ENCODE measurements at regions not wholly inside any gene's neighbourhood (a gene's known extent, or its start where the extent isn't known, plus 50 kb on each side); places are given as distances from the start of the nearest gene placed in this dataset.
"Not testable (repeated sequence)": the region's sequence is repeated elsewhere in the genome, so short reads cannot be mapped to it uniquely, and the experiment has no call there.

DNA sequence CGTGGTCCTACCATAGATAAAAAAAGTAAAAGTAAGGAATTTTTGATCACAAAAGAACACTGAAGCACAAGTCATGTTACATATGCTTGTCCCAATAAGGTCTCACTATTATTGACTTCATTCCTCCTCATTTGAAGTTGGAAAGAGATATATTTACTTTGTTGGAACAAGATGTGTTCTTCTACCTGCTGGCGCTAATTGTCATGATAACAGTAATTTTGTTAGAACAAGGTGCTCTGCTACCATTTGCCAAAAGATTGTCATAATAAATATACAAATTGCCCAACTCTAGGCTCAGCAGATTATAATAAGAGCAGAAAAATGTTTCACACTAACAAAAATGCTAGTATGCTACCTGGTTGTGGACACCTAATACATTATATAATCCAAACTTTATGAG lies 77.0 kb downstream of the CCDC74A start:
- H3K4me3 ChIP-seq (ENCODE audit: low read depth, low read length); H3K9me3 ChIP-seq (ENCODE audit: control insufficient read depth, insufficient read depth, low read length); CTCF ChIA-PET; H3K27ac ChIP-seq (ENCODE audit: low read depth, low read length); H3K27me3 ChIP-seq (ENCODE audit: control insufficient read depth, insufficient read depth, low read length); DNase-seq (ENCODE audit: low read depth, low spot score); POLR2A ChIA-PET: not testable (repeated sequence)

DNA sequence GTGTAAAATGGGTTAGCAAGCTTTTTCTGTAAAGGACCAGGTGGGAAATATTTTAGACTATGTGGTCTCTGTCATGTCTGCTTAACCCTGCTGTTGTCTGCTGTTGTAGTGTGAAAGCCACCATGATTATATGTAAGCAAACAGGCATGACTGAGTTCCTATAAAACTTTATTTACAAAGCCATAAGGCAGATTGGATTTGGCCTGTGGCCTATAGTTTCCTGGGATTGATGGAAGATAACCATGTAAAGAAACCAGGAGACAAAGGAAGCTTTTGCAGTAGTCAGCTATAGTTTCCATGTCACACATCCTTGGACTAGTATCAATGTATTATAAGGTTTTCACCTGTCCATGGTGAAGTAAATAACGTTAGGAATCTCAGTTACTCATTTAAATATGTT lies 78.7 kb downstream of the CCDC74A start:
- H3K9me3 ChIP-seq (ENCODE audit: control insufficient read depth, insufficient read depth, low read length); POLR2A ChIA-PET; CTCF ChIA-PET; H3K27ac ChIP-seq (ENCODE audit: low read depth, low read length); H3K27me3 ChIP-seq (ENCODE audit: control insufficient read depth, insufficient read depth, low read length); DNase-seq (ENCODE audit: low read depth, low spot score); H3K4me3 ChIP-seq (ENCODE audit: low read depth, low read length): not testable (repeated sequence)

DNA sequence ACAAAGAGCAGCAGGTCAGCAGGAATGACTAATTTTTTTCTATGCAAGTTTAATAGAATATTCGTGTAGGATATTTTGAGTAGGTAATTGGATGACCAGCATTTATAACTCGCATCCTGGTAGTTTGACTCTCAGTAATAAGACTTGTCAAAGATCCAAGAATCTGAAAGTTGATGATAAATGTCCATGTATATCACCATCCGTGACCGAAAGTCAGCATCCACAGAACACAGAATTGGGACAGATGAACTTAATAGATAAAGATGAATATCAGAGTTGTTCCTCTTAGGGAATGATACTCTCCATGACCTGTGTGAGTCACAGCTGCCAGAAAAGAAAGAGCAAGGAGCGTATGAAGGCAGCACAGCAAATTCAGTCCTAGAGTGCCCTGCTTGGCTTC lies 79.4 kb downstream of the CCDC74A start:
- CTCF ChIA-PET; H3K27me3 ChIP-seq (ENCODE audit: control insufficient read depth, insufficient read depth, low read length); H3K9me3 ChIP-seq (ENCODE audit: control insufficient read depth, insufficient read depth, low read length); POLR2A ChIA-PET; H3K27ac ChIP-seq (ENCODE audit: low read depth, low read length); H3K4me3 ChIP-seq (ENCODE audit: low read depth, low read length); DNase-seq (ENCODE audit: low read depth, low spot score): not testable (repeated sequence)

DNA sequence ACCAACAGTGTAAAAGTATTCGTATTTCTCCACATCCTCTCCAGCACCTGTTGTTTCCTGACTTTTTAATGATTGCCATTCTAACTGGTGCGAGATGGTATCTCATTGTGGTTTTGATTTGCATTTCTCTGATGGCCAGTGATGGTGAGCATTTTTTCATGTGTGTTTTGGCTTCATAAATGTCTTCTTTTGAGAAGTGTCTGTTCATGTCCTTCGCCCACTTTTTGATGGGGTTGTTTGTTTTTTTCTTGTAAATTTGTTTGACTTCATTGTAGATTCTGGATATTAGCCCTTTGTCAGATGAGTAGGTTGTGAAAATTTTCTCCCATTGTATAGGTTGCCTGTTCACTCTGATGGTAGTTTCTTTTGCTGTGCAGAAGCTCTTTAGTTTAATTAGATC lies 86.9 kb downstream of the CCDC74A start:
- CTCF ChIA-PET; POLR2A ChIA-PET; DNase-seq (ENCODE audit: low read depth, low spot score); H3K27me3 ChIP-seq (ENCODE audit: control insufficient read depth, insufficient read depth, low read length); H3K9me3 ChIP-seq (ENCODE audit: control insufficient read depth, insufficient read depth, low read length); H3K27ac ChIP-seq (ENCODE audit: low read depth, low read length); H3K4me3 ChIP-seq (ENCODE audit: low read depth, low read length): not testable (repeated sequence)

DNA sequence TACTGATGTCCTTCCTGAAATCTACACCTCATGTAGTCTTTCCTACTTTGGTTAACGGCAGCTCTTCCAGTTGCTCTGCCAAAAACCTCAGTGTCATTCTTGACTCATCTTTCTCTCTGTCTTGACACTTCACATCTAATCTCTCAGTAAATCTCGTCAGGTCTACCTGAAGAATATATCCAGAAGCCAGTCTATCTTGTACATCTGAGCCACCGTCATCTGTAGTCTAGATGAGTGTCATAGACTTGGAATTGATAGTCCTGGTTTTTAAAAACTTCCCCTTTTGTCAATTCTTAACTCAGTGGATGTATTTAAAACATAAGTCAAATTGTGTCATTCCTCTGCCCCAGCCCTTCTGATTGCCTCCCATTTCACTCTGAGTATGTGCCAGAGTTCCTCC lies 90.6 kb downstream of the CCDC74A start:
- DNase-seq (ENCODE audit: low read depth, low spot score); CTCF ChIA-PET; POLR2A ChIA-PET; H3K27ac ChIP-seq (ENCODE audit: low read depth, low read length); H3K27me3 ChIP-seq (ENCODE audit: control insufficient read depth, insufficient read depth, low read length); H3K9me3 ChIP-seq (ENCODE audit: control insufficient read depth, insufficient read depth, low read length); H3K4me3 ChIP-seq (ENCODE audit: low read depth, low read length): not testable (repeated sequence)

DNA sequence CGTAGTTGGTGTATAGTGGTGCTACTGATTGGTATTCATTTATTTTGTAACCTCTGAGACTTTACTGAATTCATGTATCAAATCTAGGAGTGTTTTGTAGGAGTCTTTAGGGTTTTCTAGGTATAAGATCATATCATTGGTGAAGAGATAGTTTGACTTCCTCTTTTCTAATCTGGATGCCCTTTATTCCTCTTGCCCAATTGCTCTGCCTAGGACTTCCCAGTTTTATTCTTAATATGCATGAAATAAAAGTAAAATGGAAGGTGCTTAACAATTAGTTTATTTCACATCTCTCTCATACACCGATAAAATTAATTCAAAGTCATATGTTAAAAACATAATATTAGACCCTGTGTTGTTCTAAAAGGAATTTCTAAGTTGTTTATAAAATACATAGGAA lies 95.2 kb downstream of the CCDC74A start:
- H3K4me3 ChIP-seq (ENCODE audit: low read depth, low read length); H3K27me3 ChIP-seq (ENCODE audit: control insufficient read depth, insufficient read depth, low read length); CTCF ChIA-PET; H3K9me3 ChIP-seq (ENCODE audit: control insufficient read depth, insufficient read depth, low read length); H3K27ac ChIP-seq (ENCODE audit: low read depth, low read length); DNase-seq (ENCODE audit: low read depth, low spot score); POLR2A ChIA-PET: not testable (repeated sequence)

DNA sequence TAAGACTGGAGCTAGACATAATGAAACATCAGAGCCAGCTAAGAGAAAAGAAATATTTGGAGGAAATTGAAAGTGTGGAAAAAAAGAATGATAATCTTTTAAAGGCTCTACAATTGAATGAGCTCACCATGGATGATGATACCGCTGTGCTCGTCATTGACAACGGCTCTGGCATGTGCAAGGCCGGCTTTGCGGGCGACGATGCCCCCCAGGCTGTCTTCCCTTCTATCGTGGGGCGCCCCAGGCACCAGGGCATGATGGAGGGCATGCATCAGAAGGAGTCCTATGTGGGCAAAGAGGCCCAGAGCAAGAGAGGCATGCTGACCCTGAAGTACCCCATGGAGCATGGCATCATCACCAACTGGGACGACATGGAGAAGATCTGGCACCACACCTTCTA lies 98.3 kb downstream of the CCDC74A start:
- DNase-seq (ENCODE audit: low read depth, low spot score); H3K27ac ChIP-seq (ENCODE audit: low read depth, low read length); H3K4me3 ChIP-seq (ENCODE audit: low read depth, low read length); H3K9me3 ChIP-seq (ENCODE audit: control insufficient read depth, insufficient read depth, low read length); POLR2A ChIA-PET; H3K27me3 ChIP-seq (ENCODE audit: control insufficient read depth, insufficient read depth, low read length); CTCF ChIA-PET: not testable (repeated sequence)

DNA sequence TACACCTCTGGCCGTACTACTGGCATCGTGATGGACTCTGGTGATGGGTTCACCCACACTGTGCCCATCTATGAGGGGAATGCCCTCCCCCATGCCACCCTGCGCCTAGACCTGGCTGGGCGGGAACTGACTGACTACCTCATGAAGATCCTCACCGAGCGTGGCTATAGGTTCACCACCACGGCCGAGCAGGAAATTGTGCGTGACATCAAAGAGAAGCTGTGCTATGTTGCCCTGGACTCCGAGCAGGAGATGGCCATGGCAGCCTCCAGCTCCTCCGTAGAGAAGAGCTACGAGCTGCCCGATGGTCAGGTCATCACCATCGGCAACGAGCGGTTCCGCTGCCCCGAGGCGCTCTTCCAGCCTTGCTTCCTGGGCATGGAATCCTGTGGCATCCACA lies 98.9 kb downstream of the CCDC74A start:
- H3K27ac ChIP-seq (ENCODE audit: low read depth, low read length); H3K9me3 ChIP-seq (ENCODE audit: control insufficient read depth, insufficient read depth, low read length); H3K4me3 ChIP-seq (ENCODE audit: low read depth, low read length); H3K27me3 ChIP-seq (ENCODE audit: control insufficient read depth, insufficient read depth, low read length); DNase-seq (ENCODE audit: low read depth, low spot score); POLR2A ChIA-PET; CTCF ChIA-PET: not testable (repeated sequence)

DNA sequence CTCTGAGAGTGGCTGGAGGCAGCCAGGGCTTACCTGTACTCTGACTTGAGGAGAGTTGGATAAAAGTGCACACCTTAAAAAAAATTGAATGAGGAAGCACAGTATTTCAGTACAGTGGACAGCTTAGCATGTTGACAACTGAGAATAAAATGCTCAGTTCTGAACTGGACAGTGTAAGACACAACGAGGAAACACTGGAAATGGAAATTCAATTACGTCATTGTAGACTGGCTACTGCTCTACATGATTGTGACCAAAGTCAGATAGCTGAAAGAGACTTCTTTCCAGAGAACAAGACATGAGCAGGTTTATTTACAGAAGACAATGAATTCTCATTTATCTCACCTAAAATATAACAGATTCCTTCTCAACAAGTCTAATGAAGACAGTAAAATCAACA lies 100.1 kb downstream of the CCDC74A start:
- CTCF ChIA-PET; H3K4me3 ChIP-seq (ENCODE audit: low read depth, low read length); H3K9me3 ChIP-seq (ENCODE audit: control insufficient read depth, insufficient read depth, low read length); DNase-seq (ENCODE audit: low read depth, low spot score); POLR2A ChIA-PET; H3K27ac ChIP-seq (ENCODE audit: low read depth, low read length); H3K27me3 ChIP-seq (ENCODE audit: control insufficient read depth, insufficient read depth, low read length): not testable (repeated sequence)

DNA sequence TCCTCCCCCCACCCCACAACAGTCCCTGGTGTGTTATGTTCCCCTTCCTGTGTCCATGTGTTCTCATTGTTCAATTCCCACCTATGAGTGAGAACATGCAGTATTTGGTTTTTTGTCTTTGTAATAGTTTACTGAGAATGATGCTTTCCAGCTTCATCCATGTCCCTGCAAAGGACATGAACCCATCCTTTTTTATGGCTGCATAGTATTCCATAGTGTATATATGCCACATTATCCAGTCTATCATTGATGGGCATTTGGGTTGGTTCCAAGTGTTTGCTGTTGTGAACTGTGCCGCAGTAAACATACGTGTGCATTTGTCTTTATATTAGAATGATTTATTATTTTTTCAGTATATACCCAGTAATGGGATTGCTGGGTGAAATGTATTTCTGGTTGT lies 104.0 kb downstream of the CCDC74A start:
- H3K9me3 ChIP-seq (ENCODE audit: control insufficient read depth, insufficient read depth, low read length); DNase-seq (ENCODE audit: low read depth, low spot score); H3K27me3 ChIP-seq (ENCODE audit: control insufficient read depth, insufficient read depth, low read length); H3K27ac ChIP-seq (ENCODE audit: low read depth, low read length); H3K4me3 ChIP-seq (ENCODE audit: low read depth, low read length); POLR2A ChIA-PET; CTCF ChIA-PET: not testable (repeated sequence)

DNA sequence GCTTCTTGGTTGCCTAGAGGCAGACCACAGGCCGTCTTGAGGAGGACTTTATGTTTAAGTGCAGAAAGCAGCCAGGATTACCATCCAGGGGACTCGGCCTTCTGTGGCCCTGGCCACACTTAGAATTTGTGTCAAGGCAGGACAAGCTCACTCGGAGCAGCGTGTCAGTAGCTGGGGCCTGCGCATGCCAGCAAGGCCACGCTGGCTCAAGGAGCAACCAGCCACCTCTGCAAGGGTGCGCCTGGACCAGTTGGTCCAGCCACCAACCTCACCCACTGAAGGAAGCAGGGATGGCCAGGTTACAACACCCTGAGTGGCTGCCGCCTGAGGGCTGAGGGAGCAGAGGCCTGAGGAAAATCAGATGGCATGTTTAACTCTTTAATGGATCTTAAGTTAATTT lies 105.7 kb downstream of the CCDC74A start:
- H3K27ac ChIP-seq (ENCODE audit: low read depth, low read length); H3K27me3 ChIP-seq (ENCODE audit: control insufficient read depth, insufficient read depth, low read length); POLR2A ChIA-PET; CTCF ChIA-PET; DNase-seq (ENCODE audit: low read depth, low spot score); H3K9me3 ChIP-seq (ENCODE audit: control insufficient read depth, insufficient read depth, low read length); H3K4me3 ChIP-seq (ENCODE audit: low read depth, low read length): not testable (repeated sequence)

DNA sequence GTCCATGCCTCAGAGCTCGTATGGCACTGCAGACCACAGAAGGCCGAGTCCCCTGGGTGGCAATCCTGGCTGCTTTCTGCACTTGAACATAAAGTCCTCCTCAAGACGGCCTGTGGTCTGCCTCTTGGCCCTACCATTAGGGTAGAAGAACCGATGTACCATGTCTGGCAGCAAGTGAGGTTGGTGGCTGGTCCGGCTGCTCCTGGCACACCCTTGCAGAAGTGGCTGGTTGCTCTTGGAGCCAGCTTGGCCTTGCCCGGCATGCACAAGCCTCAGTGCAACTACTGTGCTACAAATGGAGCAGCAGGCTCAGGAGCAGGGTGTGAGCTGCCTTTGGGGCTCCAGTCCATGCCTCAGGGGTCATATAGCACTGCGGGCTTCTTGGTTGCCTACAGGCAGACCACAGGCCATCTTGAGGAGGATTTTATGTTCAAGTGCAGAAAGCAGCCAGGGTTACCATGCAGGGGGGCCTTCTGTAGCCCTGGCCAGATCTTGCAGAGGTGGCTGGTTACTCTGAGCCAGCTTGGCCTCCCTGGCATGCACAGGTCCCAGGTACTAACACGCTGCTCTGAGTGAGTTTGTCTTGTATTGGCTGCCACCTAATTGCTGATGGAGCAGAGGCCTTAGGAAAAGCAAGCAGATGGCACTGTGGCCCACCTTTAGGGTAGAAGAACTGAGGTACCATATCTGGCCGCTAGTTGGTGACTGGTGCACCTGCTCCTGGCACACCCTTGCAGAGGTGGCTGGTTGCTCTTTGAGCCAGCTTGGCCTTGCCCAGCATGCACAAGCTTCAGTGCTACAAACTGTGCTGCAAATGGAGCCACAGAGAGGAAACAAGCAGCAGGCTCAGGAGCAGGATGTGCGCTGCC lies 106.4 kb downstream of the CCDC74A start:
- DNase-seq (ENCODE audit: low read depth, low spot score); H3K4me3 ChIP-seq (ENCODE audit: low read depth, low read length); H3K27me3 ChIP-seq (ENCODE audit: control insufficient read depth, insufficient read depth, low read length); H3K9me3 ChIP-seq (ENCODE audit: control insufficient read depth, insufficient read depth, low read length); H3K27ac ChIP-seq (ENCODE audit: low read depth, low read length); POLR2A ChIA-PET; CTCF ChIA-PET: not testable (repeated sequence)
